Uterus (tissue), 2 donors: ENCODE measurements at regions not wholly inside any gene's neighbourhood (a gene's known extent, or its start where the extent isn't known, plus 50 kb on each side); places are given as distances from the start of the nearest gene placed in this dataset.

Experiments
- CTCF ChIP-seq, 4 experiments: fragments of 200-600 bp in 2 of 4; fragments of 450-650 bp in 2 of 4; sonication (generic) in 2 of 4; IDR thresholded peaks; one replicate each; pipeline ENCODE4 v1.5.1; 2016 to 2019; ENCODE audit warnings: antibody characterized with exemption in 4 of 4, mild to moderate bottlenecking in 2 of 4, moderate library complexity in 1 of 4
- POLR2A ChIP-seq, 2 donors: fragments of 450-650 bp; IDR thresholded peaks; one replicate each; pipeline ENCODE4 v1.6.1; 2016; ENCODE audit warnings: antibody characterized with exemption in 2 of 2, mild to moderate bottlenecking in 1 of 2, moderate library complexity in 1 of 2

GRCh38 chr2:194015751-194016150 lies 1641.3 kb upstream of the SLC39A10 start:
- TF ChIP-seq POLR2A (IDR thresholded peaks at IDR 0.05) (no peak), CTCF (IDR thresholded peaks at IDR 0.05) (no peak)
